GM12892 (cell line): ENCODE measurements at regions not wholly inside any gene's neighbourhood (a gene's known extent, or its start where the extent isn't known, plus 50 kb on each side); places are given as distances from the start of the nearest gene placed in this dataset.

Source experiments
- POLR2A ChIP-seq: IDR thresholded peaks from 2 replicates; pipeline ENCODE4 v1.6.1; 2011; ENCODE audit warnings: low read depth, low read length, control low read depth
- POLR2AphosphoS5 ChIP-seq: IDR thresholded peaks from 2 replicates; pipeline ENCODE4 v1.6.1; 2011; ENCODE audit warnings: low read depth, low read length, control low read depth

DNA sequence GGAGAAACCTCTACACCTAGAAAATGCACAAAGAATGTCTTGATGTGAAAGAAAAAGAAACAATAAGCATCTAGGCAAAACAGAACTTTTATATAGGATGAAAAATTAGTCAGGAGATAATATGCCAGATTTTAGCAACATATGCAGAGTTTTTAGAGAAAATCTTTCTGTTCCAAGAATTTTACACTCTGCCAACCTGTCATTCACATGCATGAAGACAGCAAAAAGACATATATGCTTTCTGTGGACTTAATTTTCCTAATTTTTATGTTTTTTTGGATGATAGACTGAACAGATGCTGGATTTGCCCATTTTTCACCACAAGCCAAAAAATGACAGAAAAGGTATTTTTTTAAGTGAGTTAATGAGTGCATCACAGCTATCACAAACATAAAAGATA lies 637.3 kb downstream of the TRIB2 start:
- TF ChIP-seq POLR2A, result no peak
- TF ChIP-seq POLR2AphosphoS5, result no peak
